ENCODE measurements at regions not wholly inside any gene's neighbourhood (a gene's known extent, or its start where the extent isn't known, plus 50 kb on each side); places are given as distances from the start of the nearest gene placed in this dataset.
"Not testable (repeated sequence)": the region's sequence is repeated elsewhere in the genome, so short reads cannot be mapped to it uniquely, and the experiment has no call there.

GRCh38 chr3:190176933-190177525 lies 56.3 kb upstream of the P3H2 start:
- not testable (repeated sequence) for TF ChIP-seq CTCF, POLR2A (IDR thresholded peaks at IDR 0.05)
